Breast epithelium (tissue), 3 donors: ENCODE measurements at regions not wholly inside any gene's neighbourhood (a gene's known extent, or its start where the extent isn't known, plus 50 kb on each side); places are given as distances from the start of the nearest gene placed in this dataset.

Source experiments
- POLR2AphosphoS5 ChIP-seq, 3 donors: sonication (generic); formaldehyde crosslinking; IDR thresholded peaks; one replicate each; pipeline ENCODE4 v1.6.1; 2017; ENCODE audit warnings: antibody characterized with exemption in 3 of 3
- TF ChIP-seq, protein P1 (sequence below), 3 donors: fragments of 450-650 bp; IDR thresholded peaks; one replicate each; pipeline ENCODE4 v1.5.1; 2016 to 2017; ENCODE audit warnings: antibody characterized with exemption in 3 of 3, mild to moderate bottlenecking in 3 of 3, moderate library complexity in 3 of 3

DNA sequence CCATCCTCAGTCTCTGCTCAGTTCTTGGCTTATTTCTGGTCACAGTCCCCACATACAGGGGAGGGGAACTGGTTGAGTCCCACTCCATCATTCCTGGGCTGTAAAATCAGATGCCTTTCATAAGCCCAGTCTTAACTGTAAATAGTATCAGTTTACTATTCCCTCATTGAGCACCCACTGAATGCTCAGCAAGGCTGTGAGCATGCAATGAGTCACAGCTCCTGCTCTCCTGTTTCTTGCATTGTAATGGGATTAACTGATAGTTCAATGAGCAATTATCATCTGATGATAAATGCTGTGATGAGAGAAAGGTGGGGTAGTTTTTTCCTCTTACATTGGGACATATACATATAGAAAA, 113.6 kb upstream of the TPM1 start:
- TF ChIP-seq, protein P1, sequence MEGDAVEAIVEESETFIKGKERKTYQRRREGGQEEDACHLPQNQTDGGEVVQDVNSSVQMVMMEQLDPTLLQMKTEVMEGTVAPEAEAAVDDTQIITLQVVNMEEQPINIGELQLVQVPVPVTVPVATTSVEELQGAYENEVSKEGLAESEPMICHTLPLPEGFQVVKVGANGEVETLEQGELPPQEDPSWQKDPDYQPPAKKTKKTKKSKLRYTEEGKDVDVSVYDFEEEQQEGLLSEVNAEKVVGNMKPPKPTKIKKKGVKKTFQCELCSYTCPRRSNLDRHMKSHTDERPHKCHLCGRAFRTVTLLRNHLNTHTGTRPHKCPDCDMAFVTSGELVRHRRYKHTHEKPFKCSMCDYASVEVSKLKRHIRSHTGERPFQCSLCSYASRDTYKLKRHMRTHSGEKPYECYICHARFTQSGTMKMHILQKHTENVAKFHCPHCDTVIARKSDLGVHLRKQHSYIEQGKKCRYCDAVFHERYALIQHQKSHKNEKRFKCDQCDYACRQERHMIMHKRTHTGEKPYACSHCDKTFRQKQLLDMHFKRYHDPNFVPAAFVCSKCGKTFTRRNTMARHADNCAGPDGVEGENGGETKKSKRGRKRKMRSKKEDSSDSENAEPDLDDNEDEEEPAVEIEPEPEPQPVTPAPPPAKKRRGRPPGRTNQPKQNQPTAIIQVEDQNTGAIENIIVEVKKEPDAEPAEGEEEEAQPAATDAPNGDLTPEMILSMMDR (IDR thresholded peaks at IDR 0.05), result no peak
- TF ChIP-seq POLR2AphosphoS5 (IDR thresholded peaks at IDR 0.05), result no peak
